HUES6 (cell line): ENCODE measurements at regions not wholly inside any gene's neighbourhood (a gene's known extent, or its start where the extent isn't known, plus 50 kb on each side); places are given as distances from the start of the nearest gene placed in this dataset.

Experiments used
- H3K27ac ChIP-seq: 2 replicates; pipeline ENCODE4 v1.7.0; 2013; ENCODE audit warnings: low read depth, mild to moderate bottlenecking, low read length, inconsistent platforms
- H3K27me3 ChIP-seq: 2 replicates; pipeline ENCODE4 v1.6.1; 2013; ENCODE audit warnings: low read length; ENCODE audit not compliant: control insufficient read depth, insufficient read depth
- H3K36me3 ChIP-seq: 2 replicates; pipeline ENCODE4 v1.6.1; 2013; ENCODE audit warnings: low read length; ENCODE audit not compliant: control insufficient read depth, insufficient read depth
- H3K4me1 ChIP-seq: 2 replicates; pipeline ENCODE4 v1.6.1; 2013; ENCODE audit warnings: low read length; ENCODE audit not compliant: control insufficient read depth, insufficient read depth
- H3K4me3 ChIP-seq: 2 replicates; pipeline ENCODE4 v1.5.1; 2013; ENCODE audit warnings: low read depth, low read length
- H3K9ac ChIP-seq: one replicate; pipeline ENCODE4 v1.6.1; 2013; ENCODE audit warnings: mild to moderate bottlenecking, low read length
- H3K9me3 ChIP-seq: 2 replicates; pipeline ENCODE4 v1.6.1; 2013; ENCODE audit warnings: low read depth, low read length; ENCODE audit not compliant: control insufficient read depth, insufficient read depth

DNA sequence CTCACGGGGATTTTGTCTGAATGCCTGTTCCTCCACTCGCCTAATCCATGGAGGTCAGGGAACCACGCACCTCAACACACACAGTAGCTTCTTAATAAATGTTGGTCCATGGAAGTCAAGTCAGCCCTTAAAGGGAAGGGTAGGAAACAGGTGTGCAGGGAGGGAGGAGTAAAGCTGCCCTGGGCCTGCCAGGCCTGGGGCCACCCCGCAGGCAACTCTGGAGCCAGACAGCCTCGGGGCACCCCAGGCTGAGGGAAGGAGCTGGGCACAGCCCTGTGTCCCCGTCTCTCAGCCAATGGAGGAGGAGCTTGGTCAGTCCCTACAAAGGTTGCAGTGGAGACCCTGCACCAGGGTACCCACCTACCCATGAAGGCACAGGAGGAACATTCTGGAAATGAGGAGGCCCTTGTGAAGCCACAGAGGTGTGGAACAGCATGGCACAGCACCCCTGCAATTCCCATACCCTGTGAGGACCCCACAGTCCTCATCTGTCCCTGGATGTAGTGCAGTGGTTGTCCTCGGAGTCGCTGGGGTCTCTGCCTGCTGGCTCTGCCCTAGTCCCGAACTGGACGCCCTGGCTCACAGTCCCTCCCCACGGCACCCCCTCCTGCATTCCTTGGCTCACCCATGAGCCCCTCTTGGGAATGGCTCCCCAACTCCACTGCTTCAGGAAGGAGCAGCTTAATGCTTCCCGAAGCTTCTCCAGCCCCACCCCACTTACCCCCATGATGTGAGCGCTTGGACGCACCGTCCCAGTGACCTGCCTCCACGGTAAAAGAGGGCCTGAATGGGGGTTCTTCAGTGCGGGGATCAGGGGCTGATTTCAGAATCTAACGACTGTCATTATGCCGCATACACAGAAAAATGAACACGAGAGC is 79.2 kb upstream of the INSIG1 start:
- H3K9ac ChIP-seq: no peak overlapping the region
- no peak overlapping the region for H3K27ac ChIP-seq
- H3K4me1 ChIP-seq: peaks cover 21% of the 10 kb centered on the region
- H3K36me3 ChIP-seq: no peaks in the 10 kb centered on the region
- 0 out of 2 replicates have a peak, but pooled peaks cover 5% of the 10 kb centered on the region for H3K27me3 ChIP-seq
- no peak overlapping the region for H3K4me3 ChIP-seq
- no peaks in the 10 kb centered on the region for H3K9me3 ChIP-seq

DNA sequence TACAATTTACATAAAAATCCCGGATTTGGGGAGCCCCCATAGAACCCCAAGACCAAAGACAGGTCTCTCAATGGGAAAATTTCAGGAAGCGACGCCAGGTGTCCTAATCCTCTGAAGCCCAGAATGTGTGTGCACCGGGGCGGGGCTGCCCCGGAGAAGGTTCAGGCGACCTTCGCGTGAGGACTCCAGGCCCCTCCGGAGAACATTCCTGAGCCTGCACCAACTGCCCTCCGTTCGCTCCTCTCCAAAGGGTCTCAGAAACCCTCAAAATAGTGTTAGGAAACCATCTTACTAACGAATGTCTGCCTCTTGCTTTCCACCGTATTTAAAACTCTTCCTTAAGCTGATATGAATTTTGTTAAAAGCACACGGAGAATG is 78.5 kb upstream of the INSIG1 start:
- H3K4me3 ChIP-seq: no peak overlapping the region
- H3K9me3 ChIP-seq: no peaks in the 10 kb centered on the region
- no peak overlapping the region for H3K27ac ChIP-seq
- no peaks in the 10 kb centered on the region for H3K36me3 ChIP-seq
- peaks cover 26% of the 10 kb centered on the region for H3K4me1 ChIP-seq
- H3K9ac ChIP-seq: no peak overlapping the region
- H3K27me3 ChIP-seq: 0 out of 2 replicates have a peak, but pooled peaks cover 5% of the 10 kb centered on the region

DNA sequence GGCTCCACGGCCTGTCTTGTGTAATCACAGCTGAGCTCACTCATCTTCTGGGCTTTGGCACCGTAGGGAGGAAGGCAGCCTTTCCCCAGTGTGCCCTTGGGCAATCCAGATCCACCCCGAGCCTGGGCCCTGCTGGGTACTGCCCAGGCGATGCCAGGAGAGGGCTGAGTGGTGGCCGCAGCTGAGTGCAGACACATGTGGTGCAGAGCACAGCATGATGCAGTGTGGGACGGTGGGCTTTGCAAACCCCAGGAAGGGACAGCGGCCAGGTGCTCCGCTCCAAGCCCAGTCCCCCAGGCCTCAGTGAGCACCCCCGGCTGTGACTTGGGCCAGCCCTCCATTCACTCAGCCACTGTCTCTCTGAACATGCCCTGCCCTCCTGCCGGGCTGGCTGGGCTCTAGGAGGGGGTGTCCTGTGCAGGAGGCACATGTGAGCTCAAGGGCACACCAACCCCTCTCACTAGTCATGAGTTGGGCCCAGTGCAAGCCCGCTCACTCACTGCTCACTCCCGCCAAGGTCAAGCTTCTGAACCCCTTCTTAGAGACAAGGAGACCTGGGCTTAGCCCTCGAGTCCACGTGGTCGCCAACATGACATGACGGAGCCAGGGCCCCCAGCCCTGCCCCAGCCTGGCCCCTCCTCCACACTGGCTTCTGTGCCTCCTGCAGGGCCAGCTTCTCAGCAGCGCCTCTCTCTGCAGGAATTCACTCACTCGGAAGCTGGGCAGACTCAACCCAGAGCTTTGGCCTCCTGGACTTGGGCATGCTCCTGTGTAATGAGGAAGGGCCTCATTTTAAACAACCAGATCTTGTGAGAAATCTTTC is 77.5 kb upstream of the INSIG1 start:
- Histone ChIP-seq H3K27ac (no peak overlapping the region), H3K4me1 (peaks cover 24% of the 10 kb centered on the region), H3K4me3 (no peak overlapping the region), H3K9me3 (no peaks in the 10 kb centered on the region), H3K27me3 (no peaks in the 10 kb centered on the region), H3K36me3 (no peaks in the 10 kb centered on the region), H3K9ac (no peak overlapping the region)

DNA sequence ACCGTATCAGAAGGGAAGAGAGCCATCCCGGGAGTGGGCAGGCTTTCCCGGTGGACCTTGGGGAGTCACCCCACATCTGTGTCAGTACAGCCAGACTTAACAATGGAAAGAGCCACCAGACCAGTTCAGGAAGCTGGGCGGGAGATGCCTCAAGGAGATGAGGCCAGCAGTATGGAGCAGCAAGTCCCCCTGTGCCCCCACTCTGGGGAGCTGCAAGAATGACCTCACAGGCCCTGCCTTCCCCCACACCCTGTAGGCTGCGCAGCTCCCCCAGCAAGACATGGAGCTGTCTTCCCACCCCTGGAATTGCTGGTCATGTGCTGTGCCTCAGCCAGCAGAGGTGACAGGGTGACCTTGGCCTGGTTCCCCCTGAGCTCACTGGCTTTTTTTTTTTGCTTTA is 76.8 kb upstream of the INSIG1 start:
- peaks cover 24% of the 10 kb centered on the region for H3K4me1 ChIP-seq
- no peaks in the 10 kb centered on the region for H3K27me3 ChIP-seq
- H3K9ac ChIP-seq: no peak overlapping the region
- no peaks in the 10 kb centered on the region for H3K9me3 ChIP-seq
- H3K36me3 ChIP-seq: no peaks in the 10 kb centered on the region
- H3K27ac ChIP-seq: no peak overlapping the region
- H3K4me3 ChIP-seq: no peak overlapping the region

DNA sequence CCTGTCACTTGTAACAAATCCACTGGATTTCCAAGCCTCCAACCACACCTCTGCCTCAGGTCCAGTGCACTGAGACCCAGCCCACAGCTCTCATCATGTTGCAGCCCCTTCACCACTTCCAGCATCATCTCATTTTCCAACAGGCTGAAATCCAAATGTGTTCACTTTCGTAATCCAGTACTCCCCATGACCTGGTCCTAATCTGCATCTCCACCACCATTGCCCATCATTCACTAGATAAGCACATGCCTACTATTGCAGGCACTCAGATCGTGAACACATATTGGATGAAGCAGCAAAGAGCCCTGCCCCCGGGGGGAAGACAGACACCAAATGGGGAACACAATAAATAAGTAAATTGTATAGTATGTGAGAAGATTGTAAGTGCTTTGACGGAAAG is 76.1 kb upstream of the INSIG1 start:
- H3K9ac ChIP-seq: no peak overlapping the region
- no peaks in the 10 kb centered on the region for H3K9me3 ChIP-seq
- H3K27ac ChIP-seq: no peak overlapping the region
- H3K36me3 ChIP-seq: no peaks in the 10 kb centered on the region
- peaks cover 24% of the 10 kb centered on the region for H3K4me1 ChIP-seq
- no peaks in the 10 kb centered on the region for H3K27me3 ChIP-seq
- H3K4me3 ChIP-seq: no peak overlapping the region

DNA sequence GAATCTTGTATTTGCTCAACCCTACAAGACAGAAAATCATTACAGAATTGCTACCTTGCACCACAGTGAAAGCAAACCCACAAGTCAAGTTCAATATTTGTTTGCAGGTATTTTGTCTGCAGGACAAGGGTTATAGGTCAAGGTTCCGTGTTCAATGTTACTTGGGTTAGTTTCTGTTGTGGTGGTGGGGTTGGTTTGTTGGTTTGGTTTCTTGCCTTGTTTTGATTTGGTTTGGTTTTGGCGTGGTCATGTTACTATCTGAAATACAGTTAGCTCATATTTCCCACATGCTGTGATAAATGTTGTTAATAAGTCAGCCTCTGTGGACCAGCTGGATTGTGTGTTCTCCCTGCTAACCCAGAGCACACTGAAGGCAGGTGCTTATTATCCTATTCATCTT is 75.6 kb upstream of the INSIG1 start:
- Histone ChIP-seq H3K4me3 (no peak overlapping the region), H3K4me1 (peaks cover 24% of the 10 kb centered on the region), H3K27me3 (peaks cover 2% of the 10 kb centered on the region), H3K9me3 (no peaks in the 10 kb centered on the region), H3K36me3 (no peaks in the 10 kb centered on the region), H3K9ac (no peak overlapping the region), H3K27ac (no peak overlapping the region)

DNA sequence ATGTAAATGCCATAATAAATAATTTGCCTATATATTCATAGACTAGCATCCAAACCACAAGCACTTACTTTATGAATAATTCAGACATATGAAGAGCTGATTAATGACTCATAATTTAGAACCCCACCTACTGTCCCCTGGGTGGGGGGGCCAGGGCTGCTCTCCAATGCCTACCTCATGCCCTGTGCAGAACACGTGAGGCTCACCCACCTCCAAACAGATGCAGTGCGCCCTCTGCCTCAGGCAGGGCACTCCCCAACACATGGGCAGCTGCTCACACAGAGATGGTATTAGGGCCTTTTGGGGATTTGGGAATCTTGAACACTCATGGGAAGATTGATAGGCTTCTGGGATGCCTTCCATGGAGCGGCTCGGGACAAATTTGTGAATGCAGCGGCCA is 75.1 kb upstream of the INSIG1 start:
- peaks cover 7% of the 10 kb centered on the region for H3K27me3 ChIP-seq
- H3K36me3 ChIP-seq: no peaks in the 10 kb centered on the region
- no peak overlapping the region for H3K9ac ChIP-seq
- H3K27ac ChIP-seq: no peak overlapping the region
- H3K4me3 ChIP-seq: no peak overlapping the region
- H3K9me3 ChIP-seq: no peaks in the 10 kb centered on the region
- peaks cover 30% of the 10 kb centered on the region for H3K4me1 ChIP-seq

DNA sequence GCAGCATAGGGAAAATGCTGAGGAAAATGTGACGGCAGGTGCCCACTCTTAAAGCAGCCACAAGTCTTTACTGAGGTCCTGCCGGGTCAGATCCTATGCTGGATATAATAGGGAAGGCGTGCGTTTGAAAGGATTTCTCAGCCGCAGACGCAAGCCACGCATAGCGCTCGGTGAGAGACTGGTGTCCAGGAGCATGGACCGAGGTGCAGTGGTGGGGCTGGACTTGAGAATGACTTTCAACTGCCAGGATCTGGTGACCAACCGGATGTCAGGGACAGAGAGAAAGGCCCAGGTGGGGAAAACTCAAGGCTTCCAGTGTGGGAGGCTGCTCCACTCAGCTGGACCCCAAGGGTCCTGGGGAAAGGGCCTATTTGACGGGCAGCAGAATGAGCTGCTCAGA is 74.7 kb upstream of the INSIG1 start:
- no peak overlapping the region for H3K9ac ChIP-seq
- no peak overlapping the region for H3K27ac ChIP-seq
- H3K9me3 ChIP-seq: no peaks in the 10 kb centered on the region
- no peak overlapping the region for H3K4me3 ChIP-seq
- peaks cover 9% of the 10 kb centered on the region for H3K27me3 ChIP-seq
- H3K36me3 ChIP-seq: no peaks in the 10 kb centered on the region
- peaks cover 34% of the 10 kb centered on the region for H3K4me1 ChIP-seq

DNA sequence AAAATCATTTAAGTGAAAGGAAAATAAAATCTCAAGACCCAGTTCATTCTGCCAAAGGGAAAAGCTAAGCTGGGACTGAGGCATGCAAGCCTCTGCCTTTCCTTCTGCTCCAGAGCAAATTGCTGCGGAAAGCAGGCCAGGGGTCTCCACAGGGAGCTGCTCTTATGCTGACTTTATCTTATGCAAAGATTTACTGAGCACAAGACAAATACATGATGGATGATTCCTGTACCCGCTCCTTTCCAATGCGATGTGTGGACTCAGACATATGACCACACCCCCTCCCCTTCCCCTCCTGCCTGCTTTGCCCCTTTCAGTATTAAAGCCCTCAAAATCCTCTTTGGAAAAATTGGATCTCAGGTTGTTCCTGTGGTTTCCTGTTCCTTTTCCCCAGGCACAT is 74.2 kb upstream of the INSIG1 start:
- H3K27me3 ChIP-seq: peaks cover 11% of the 10 kb centered on the region

DNA sequence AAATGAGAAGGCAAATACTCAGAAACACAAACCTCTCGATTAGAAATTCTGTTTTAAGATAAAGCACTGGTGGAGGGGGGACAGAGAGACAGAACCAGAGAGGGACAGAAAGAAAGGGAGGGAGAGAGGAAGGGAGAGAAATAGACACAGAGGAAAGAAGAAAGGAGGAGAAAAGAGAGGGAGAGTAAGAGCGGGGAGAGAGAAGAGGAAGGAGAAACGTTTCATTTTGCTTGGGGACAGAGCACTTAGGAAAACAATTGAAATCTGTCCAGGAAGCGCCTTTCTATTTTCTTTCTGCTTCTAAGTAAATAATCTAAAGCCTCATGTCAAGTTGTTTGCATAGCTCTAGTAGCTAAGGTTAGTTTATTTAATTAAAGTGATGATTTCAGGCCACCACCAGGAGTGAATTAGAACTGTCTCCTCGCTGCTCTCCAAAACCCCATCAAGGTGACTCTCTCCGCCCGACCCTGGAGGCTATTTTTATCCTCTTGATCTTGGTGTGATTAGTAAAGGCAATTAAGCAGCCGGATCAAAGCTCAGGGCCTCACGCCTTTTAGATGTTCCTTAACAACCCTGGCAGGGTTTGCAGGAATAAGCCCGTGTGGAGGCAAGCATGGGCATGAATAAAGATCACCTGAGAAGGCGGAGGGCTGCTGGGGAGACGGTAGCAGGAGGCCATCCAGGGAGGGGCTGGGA is 73.4 kb upstream of the INSIG1 start:
- no peaks in the 10 kb centered on the region for H3K9me3 ChIP-seq
- no peak overlapping the region for H3K27ac ChIP-seq

More for the DNA sequence above, 74.2 kb upstream of the INSIG1 start:
- H3K36me3 ChIP-seq: no peaks in the 10 kb centered on the region
- H3K27ac ChIP-seq: no peak overlapping the region
- H3K4me3 ChIP-seq: no peak overlapping the region
- no peak overlapping the region for H3K9ac ChIP-seq
- no peaks in the 10 kb centered on the region for H3K9me3 ChIP-seq
- peaks cover 39% of the 10 kb centered on the region for H3K4me1 ChIP-seq

DNA sequence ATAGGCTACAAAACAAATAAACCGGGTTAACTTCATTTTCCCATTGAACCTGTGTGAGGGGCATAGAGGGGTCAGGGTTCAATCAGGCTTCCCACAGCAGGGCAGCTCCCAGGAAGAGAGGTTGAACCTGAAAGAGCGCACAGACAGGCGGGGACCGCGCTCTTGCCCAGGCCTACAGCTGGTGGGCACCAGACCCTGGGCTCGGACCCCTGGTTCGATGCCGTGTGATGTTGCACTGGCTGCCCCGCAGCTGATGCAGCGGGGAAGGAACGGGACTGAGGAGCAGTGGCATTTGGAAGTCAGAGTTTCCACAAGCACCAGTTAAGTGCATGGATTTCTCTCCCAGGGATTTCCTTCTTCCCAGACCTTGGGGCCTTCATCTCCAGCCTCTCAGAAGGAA is 72.6 kb upstream of the INSIG1 start:
- no peak overlapping the region for H3K9ac ChIP-seq
- no peak overlapping the region for H3K4me3 ChIP-seq
- no peak overlapping the region for H3K27ac ChIP-seq
- H3K27me3 ChIP-seq: peaks cover 17% of the 10 kb centered on the region
- H3K4me1 ChIP-seq: peaks cover 41% of the 10 kb centered on the region
- H3K9me3 ChIP-seq: no peaks in the 10 kb centered on the region
- H3K36me3 ChIP-seq: no peaks in the 10 kb centered on the region

More for the DNA sequence above, 73.4 kb upstream of the INSIG1 start:
- Histone ChIP-seq H3K4me1 (peaks cover 43% of the 10 kb centered on the region), H3K9ac (no peak overlapping the region), H3K4me3 (no peak overlapping the region), H3K36me3 (no peaks in the 10 kb centered on the region), H3K27me3 (peaks cover 17% of the 10 kb centered on the region)
